GM12878 (cell line): ENCODE measurements at regions not wholly inside any gene's neighbourhood (a gene's known extent, or its start where the extent isn't known, plus 50 kb on each side); places are given as distances from the start of the nearest gene placed in this dataset.

Experiments used
- CHD1 ChIP-seq: IDR thresholded peaks from 2 replicates; pipeline ENCODE4 v1.6.1; 2012; ENCODE audit warnings: low read depth, low read length, improper control_type of control experiment
- EZH2 ChIP-seq: IDR thresholded peaks from 2 replicates; pipeline ENCODE4 v1.6.1; 2012; ENCODE audit warnings: low read depth, mild to moderate bottlenecking, control low read depth, inconsistent platforms, low read length, borderline replicate concordance; ENCODE audit not compliant: control insufficient read depth
- FOS ChIP-seq: IDR thresholded peaks from 3 replicates; pipeline ENCODE4 v1.6.1; 2011; ENCODE audit warnings: borderline replicate concordance; ENCODE audit not compliant: insufficient read length; ENCODE audit errors: extremely low read depth
- IKZF1 ChIP-seq: fragments of 450-650 bp; conservative IDR thresholded peaks from 2 replicates; pipeline ENCODE4 v1.6.1; 2017; ENCODE audit warnings: antibody characterized with exemption, mild to moderate bottlenecking
- NRF1 ChIP-seq: conservative IDR thresholded peaks from 2 replicates; pipeline ENCODE4 v1.6.1; 2011; ENCODE audit warnings: mild to moderate bottlenecking, low read depth, low read length, improper control_type of control experiment
- TAF1 ChIP-seq: IDR thresholded peaks from 2 replicates; pipeline ENCODE4 v1.6.1; 2011; ENCODE audit warnings: mild to moderate bottlenecking, low read depth, low read length, borderline replicate concordance

DNA sequence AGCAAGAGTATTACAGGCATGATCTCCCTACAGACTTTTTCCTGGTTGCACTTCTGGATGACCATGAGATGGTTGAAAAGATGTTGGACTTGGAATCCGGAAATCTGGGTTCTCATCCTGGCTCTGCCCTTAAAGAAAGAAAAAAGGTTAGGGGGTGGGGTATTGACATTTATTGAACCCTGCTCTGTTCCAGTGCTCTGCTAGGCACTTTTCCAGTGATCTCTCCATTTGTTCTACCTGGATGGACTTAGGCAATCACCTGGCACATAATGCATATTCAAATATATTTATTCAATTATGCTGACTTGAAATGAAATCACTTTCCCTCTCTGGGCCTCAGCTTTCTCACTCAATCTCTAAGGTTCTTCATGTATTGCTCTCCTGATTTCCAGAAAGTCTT, 101.0 kb upstream of the NFIA start:
- TF ChIP-seq FOS (no peak), CHD1 (no peak), EZH2 (no peak), NRF1 (no peak), TAF1 (no peak), IKZF1 (no peak)
